ENCODE measurements at regions not wholly inside any gene's neighbourhood (a gene's known extent, or its start where the extent isn't known, plus 50 kb on each side); places are given as distances from the start of the nearest gene placed in this dataset.

- TF ChIP-seq CTCF (IDR thresholded peaks at IDR 0.05; ENCODE audit: low read depth, low read length) (no peak), POLR2A (IDR thresholded peaks at IDR 0.05; ENCODE audit: extremely low read depth, insufficient read length) (no peak)
These were observed 241.2 kb downstream of the CASP12 start for GRCh38 chr11:104657083-104657482.
